ENCODE measurements at regions not wholly inside any gene's neighbourhood (a gene's known extent, or its start where the extent isn't known, plus 50 kb on each side); places are given as distances from the start of the nearest gene placed in this dataset.

GRCh38 chr16:80317116-80317515, 223.7 kb upstream of the DYNLRB2 start:
- TF ChIP-seq CTCF (IDR thresholded peaks at IDR 0.05; ENCODE audit: extremely low read depth in 1 of 2, insufficient read depth in 1 of 2, low read depth in 1 of 2, low read length in 2 of 2), result no peak
- TF ChIP-seq POLR2A (IDR thresholded peaks at IDR 0.05; ENCODE audit: low read depth, low read length), result no peak
- no peak for TF ChIP-seq POLR2AphosphoS5 (IDR thresholded peaks at IDR 0.05; ENCODE audit: insufficient read depth, low read depth, low read length)
- TF ChIP-seq MYC (IDR thresholded peaks at IDR 0.05; ENCODE audit: low read depth, low read length), result no peak
- TF ChIP-seq GATA2 (IDR thresholded peaks at IDR 0.05; ENCODE audit: insufficient read depth, insufficient read length, low read depth, low read length), result no peak
- no peak for TF ChIP-seq EZH2 (IDR thresholded peaks at IDR 0.05; ENCODE audit: borderline replicate concordance, low read depth, low read length, severe bottlenecking)
- no peak for TF ChIP-seq MAX (IDR thresholded peaks at IDR 0.05; ENCODE audit: insufficient read depth, insufficient read length)
- no peak for TF ChIP-seq FOS (IDR thresholded peaks at IDR 0.05; ENCODE audit: borderline replicate concordance, insufficient read depth, low read length)
- no peak for TF ChIP-seq JUN (IDR thresholded peaks at IDR 0.05; ENCODE audit: borderline replicate concordance, insufficient read depth, insufficient read length, low read depth)

All from endothelial cell of umbilical vein (primary cell).